Breast epithelium (tissue), 4 donors: ENCODE measurements at regions not wholly inside any gene's neighbourhood (a gene's known extent, or its start where the extent isn't known, plus 50 kb on each side); places are given as distances from the start of the nearest gene placed in this dataset.
"Not testable (repeated sequence)": the region's sequence is repeated elsewhere in the genome, so short reads cannot be mapped to it uniquely, and the experiment has no call there.

ENCODE experiments used
- DNase-seq, 2 donors: peaks; one replicate each; pipeline ENCODE4 v3.0.0-alpha.2; 2019; ENCODE audit warnings: low spot score in 2 of 2
- H3K27ac ChIP-seq, 2 donors: fragments of 200-600 bp; sonication (generic) in 1 of 2; one replicate each; pipeline ENCODE4 v1.5.1; 2016 to 2019; ENCODE audit warnings: mild to moderate bottlenecking in 1 of 2
- H3K27me3 ChIP-seq, 2 donors: fragments of 200-600 bp; sonication (generic) in 1 of 2; one replicate each; pipeline versions ENCODE4 v1.5.1 to v1.6.0; 2017 to 2019; ENCODE audit warnings: control low read depth in 1 of 2, mild to moderate bottlenecking in 1 of 2
- H3K36me3 ChIP-seq: fragments of 200-600 bp; one replicate; pipeline ENCODE4 v1.5.1; 2019
- H3K4me1 ChIP-seq, 2 donors: fragments of 200-600 bp; sonication (generic); one replicate each; pipeline ENCODE4 v1.5.1; 2016 to 2019; ENCODE audit warnings: control low read depth in 1 of 2
- H3K4me3 ChIP-seq, 3 donors: fragments of 200-600 bp; sonication (generic); 1 replicate in 2 of 3; 2 replicates in 1 of 3; pipeline ENCODE4 v1.5.1; 2016 to 2019; ENCODE audit warnings: mild to moderate bottlenecking in 3 of 3, moderate library complexity in 2 of 3
- H3K9me3 ChIP-seq, 2 donors: fragments of 200-600 bp; sonication (generic) in 1 of 2; one replicate each; pipeline ENCODE4 v1.5.1; 2016 to 2019; ENCODE audit warnings: control low read depth in 1 of 2
- POLR2A ChIP-seq: fragments of 450-650 bp; IDR thresholded peaks from one replicate; pipeline ENCODE4 v1.6.1; 2016; ENCODE audit warnings: antibody characterized with exemption, mild to moderate bottlenecking, moderate library complexity
- POLR2AphosphoS5 ChIP-seq, 3 donors: sonication (generic); formaldehyde crosslinking; IDR thresholded peaks; one replicate each; pipeline ENCODE4 v1.6.1; 2017; ENCODE audit warnings: antibody characterized with exemption in 3 of 3
- intact Hi-C: fragments of 100-400 bp; cut with DNase I; formaldehyde crosslinking; loops from one replicate; pipeline ENCODE4 v1.15.1; 2023; ENCODE audit warnings: low total_unique reads
- TF ChIP-seq, protein P1 (sequence below), 3 donors: fragments of 450-650 bp; IDR thresholded peaks; one replicate each; pipeline ENCODE4 v1.5.1; 2016 to 2017; ENCODE audit warnings: antibody characterized with exemption in 3 of 3, mild to moderate bottlenecking in 3 of 3, moderate library complexity in 3 of 3

- no peak overlapping the region for H3K27ac ChIP-seq
- H3K9me3 ChIP-seq, result no peaks in the 10 kb centered on the region
- intact Hi-C loops, result no loop called here
- H3K27me3 ChIP-seq, result no peaks in the 10 kb centered on the region
- DNase-seq, result no peak
- no peak overlapping the region for H3K4me3 ChIP-seq
- no peaks in the 10 kb centered on the region for H3K4me1 ChIP-seq
- no peak for TF ChIP-seq POLR2A
- no peak for TF ChIP-seq POLR2AphosphoS5 (IDR thresholded peaks at IDR 0.05)
- TF ChIP-seq, protein P1, sequence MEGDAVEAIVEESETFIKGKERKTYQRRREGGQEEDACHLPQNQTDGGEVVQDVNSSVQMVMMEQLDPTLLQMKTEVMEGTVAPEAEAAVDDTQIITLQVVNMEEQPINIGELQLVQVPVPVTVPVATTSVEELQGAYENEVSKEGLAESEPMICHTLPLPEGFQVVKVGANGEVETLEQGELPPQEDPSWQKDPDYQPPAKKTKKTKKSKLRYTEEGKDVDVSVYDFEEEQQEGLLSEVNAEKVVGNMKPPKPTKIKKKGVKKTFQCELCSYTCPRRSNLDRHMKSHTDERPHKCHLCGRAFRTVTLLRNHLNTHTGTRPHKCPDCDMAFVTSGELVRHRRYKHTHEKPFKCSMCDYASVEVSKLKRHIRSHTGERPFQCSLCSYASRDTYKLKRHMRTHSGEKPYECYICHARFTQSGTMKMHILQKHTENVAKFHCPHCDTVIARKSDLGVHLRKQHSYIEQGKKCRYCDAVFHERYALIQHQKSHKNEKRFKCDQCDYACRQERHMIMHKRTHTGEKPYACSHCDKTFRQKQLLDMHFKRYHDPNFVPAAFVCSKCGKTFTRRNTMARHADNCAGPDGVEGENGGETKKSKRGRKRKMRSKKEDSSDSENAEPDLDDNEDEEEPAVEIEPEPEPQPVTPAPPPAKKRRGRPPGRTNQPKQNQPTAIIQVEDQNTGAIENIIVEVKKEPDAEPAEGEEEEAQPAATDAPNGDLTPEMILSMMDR (IDR thresholded peaks at IDR 0.05), result no peak
- no peaks in the 10 kb centered on the region for H3K36me3 ChIP-seq
Measured at GRCh38 chr10:127648885-127649284, 88.1 kb upstream of the FOXI2 start.

DNA sequence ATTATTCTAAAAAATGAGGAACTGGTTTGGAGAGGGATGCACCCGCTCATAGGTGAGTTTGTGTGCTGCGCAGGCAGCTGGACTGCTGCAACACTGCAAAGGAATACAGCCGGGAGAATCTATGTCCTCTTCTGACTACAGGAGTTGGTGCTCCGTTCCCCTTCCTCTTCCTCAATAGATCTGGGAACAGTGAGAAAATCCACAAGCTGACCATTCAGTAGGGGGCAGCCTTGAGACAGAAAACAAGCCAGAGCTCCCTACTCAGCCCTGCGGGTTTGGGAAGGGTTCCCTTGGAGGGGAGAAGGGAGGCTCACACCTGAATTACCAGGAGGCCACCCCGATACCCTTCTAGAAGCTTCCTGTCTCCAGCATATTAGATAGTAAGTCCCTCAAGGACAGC is 87.3 kb upstream of the FOXI2 start:
- DNase-seq, result no peak
- no peak overlapping the region for H3K4me3 ChIP-seq
- H3K9me3 ChIP-seq, result no peaks in the 10 kb centered on the region
- no peaks in the 10 kb centered on the region for H3K27me3 ChIP-seq
- H3K27ac ChIP-seq, result no peak overlapping the region
- H3K4me1 ChIP-seq, result no peaks in the 10 kb centered on the region
- TF ChIP-seq, protein P1 (IDR thresholded peaks at IDR 0.05), result no peak
- TF ChIP-seq POLR2A, result no peak
- TF ChIP-seq POLR2AphosphoS5 (IDR thresholded peaks at IDR 0.05), result no peak
- intact Hi-C loops, result no loop called here
- H3K36me3 ChIP-seq, result no peaks in the 10 kb centered on the region

GRCh38 chr10:127657056-127657455 is 79.9 kb upstream of the FOXI2 start:
- H3K4me1 ChIP-seq, result no peaks in the 10 kb centered on the region
- no peaks in the 10 kb centered on the region for H3K9me3 ChIP-seq
- TF ChIP-seq, protein P1 (IDR thresholded peaks at IDR 0.05), result no peak
- H3K36me3 ChIP-seq, result no peaks in the 10 kb centered on the region
- no peak overlapping the region for H3K4me3 ChIP-seq
- intact Hi-C loops, result no loop called here
- H3K27me3 ChIP-seq, result peaks cover 0 to 6% of the 10 kb centered on the region in 2 donors
- no peak overlapping the region for H3K27ac ChIP-seq
- DNase-seq, result no peak

GRCh38 chr10:127676430-127676829 is 60.6 kb upstream of the FOXI2 start:
- H3K36me3 ChIP-seq, H3K27me3 ChIP-seq, H3K9me3 ChIP-seq, DNase-seq, H3K27ac ChIP-seq, H3K4me3 ChIP-seq, intact Hi-C loops, H3K4me1 ChIP-seq: not testable (repeated sequence)

GRCh38 chr10:127678091-127678490 is 58.9 kb upstream of the FOXI2 start:
- no peak for DNase-seq
- Histone ChIP-seq H3K27ac (no peak overlapping the region), H3K27me3 (no peaks in the 10 kb centered on the region), H3K4me3 (no peak overlapping the region), H3K9me3 (no peaks in the 10 kb centered on the region), H3K4me1 (no peaks in the 10 kb centered on the region), H3K36me3 (no peaks in the 10 kb centered on the region)
- TF ChIP-seq POLR2AphosphoS5 (IDR thresholded peaks at IDR 0.05) (no peak), POLR2A (no peak)
- TF ChIP-seq, protein P1 (IDR thresholded peaks at IDR 0.05), result no peak
- intact Hi-C loops, result no loop called here

GRCh38 chr10:127679642-127680255 is 57.2 kb upstream of the FOXI2 start:
- Histone ChIP-seq H3K9me3 (no peaks in the 10 kb centered on the region), H3K4me3 (no peak overlapping the region), H3K27ac (no peak overlapping the region), H3K36me3 (no peaks in the 10 kb centered on the region), H3K27me3 (no peaks in the 10 kb centered on the region), H3K4me1 (no peaks in the 10 kb centered on the region)
- TF ChIP-seq POLR2A (no peak), POLR2AphosphoS5 (IDR thresholded peaks at IDR 0.05) (no peak)
- TF ChIP-seq, protein P1 (IDR thresholded peaks at IDR 0.05), result no peak
- DNase-seq, result no peak
- intact Hi-C loops, result no loop called here
